Endothelial cell (in vitro differentiated cells): ENCODE measurements at regions not wholly inside any gene's neighbourhood (a gene's known extent, or its start where the extent isn't known, plus 50 kb on each side); places are given as distances from the start of the nearest gene placed in this dataset.

Source experiments
- DNase-seq: peaks from one replicate; pipeline ENCODE4 v3.0.0; 2021; ENCODE audit warnings: low spot score
- H3K27ac Mint-ChIP-seq: one replicate; pipeline ENCODE4 v1.8.0; 2021; ENCODE audit warnings: mixed read lengths, inconsistent platforms; ENCODE audit not compliant: unreplicated experiment
- H3K27me3 Mint-ChIP-seq: one replicate; pipeline ENCODE4 v1.8.0; 2021; ENCODE audit warnings: mild to moderate bottlenecking, moderate library complexity, mixed read lengths, inconsistent platforms; ENCODE audit not compliant: unreplicated experiment
- H3K36me3 Mint-ChIP-seq: one replicate; pipeline ENCODE4 v1.8.0; 2021; ENCODE audit warnings: mild to moderate bottlenecking, low read depth, mixed read lengths, inconsistent platforms; ENCODE audit not compliant: unreplicated experiment
- H3K4me1 Mint-ChIP-seq: one replicate; pipeline ENCODE4 v1.8.0; 2021; ENCODE audit warnings: mild to moderate bottlenecking, mixed read lengths, inconsistent platforms; ENCODE audit not compliant: unreplicated experiment
- H3K4me3 Mint-ChIP-seq: one replicate; pipeline ENCODE4 v1.8.0; 2021; ENCODE audit warnings: mild to moderate bottlenecking, mixed read lengths, inconsistent platforms; ENCODE audit not compliant: unreplicated experiment
- H3K9me3 Mint-ChIP-seq: one replicate; pipeline ENCODE4 v1.8.0; 2021; ENCODE audit warnings: mixed read lengths, inconsistent platforms; ENCODE audit not compliant: unreplicated experiment
- TF ChIP-seq, protein P1 (sequence below): fragments of 200-600 bp; sonication (generic); IDR thresholded peaks from one replicate; pipeline ENCODE4 v1.5.0; 2021; ENCODE audit warnings: antibody characterized with exemption; ENCODE audit not compliant: unreplicated experiment

GRCh38 chrX:6456196-6456595, 78.7 kb downstream of the VCX3A start:
- Mint-ChIP-seq H3K27ac (no peak overlapping the region), H3K4me3 (no peak overlapping the region), H3K36me3 (no peaks in the 10 kb centered on the region), H3K4me1 (no peaks in the 10 kb centered on the region), H3K27me3 (no peaks in the 10 kb centered on the region), H3K9me3 (no peaks in the 10 kb centered on the region)
- no peak for DNase-seq
- TF ChIP-seq, protein P1, sequence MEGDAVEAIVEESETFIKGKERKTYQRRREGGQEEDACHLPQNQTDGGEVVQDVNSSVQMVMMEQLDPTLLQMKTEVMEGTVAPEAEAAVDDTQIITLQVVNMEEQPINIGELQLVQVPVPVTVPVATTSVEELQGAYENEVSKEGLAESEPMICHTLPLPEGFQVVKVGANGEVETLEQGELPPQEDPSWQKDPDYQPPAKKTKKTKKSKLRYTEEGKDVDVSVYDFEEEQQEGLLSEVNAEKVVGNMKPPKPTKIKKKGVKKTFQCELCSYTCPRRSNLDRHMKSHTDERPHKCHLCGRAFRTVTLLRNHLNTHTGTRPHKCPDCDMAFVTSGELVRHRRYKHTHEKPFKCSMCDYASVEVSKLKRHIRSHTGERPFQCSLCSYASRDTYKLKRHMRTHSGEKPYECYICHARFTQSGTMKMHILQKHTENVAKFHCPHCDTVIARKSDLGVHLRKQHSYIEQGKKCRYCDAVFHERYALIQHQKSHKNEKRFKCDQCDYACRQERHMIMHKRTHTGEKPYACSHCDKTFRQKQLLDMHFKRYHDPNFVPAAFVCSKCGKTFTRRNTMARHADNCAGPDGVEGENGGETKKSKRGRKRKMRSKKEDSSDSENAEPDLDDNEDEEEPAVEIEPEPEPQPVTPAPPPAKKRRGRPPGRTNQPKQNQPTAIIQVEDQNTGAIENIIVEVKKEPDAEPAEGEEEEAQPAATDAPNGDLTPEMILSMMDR, result no peak

DNA sequence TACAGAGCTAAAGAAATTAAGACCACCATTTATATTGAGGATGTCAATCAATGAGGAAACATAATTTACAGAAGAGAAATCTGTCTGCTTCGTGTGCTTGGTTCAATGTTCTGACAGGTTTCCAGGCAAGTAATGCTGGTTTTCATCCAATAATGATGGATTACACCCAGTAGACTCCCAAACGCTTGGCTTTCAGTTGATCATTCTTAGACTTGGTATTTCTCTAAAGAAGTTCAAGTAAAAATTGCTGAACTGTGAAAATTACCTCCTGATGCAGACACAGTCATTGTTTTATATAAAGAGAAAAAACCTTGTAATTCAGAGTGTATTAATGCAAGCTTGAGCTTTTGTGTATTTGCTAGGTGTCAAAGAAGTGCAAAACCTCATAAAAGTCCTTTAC, 85.0 kb downstream of the VCX3A start:
- no peaks in the 10 kb centered on the region for H3K27me3 Mint-ChIP-seq
- H3K27ac Mint-ChIP-seq, result no peak overlapping the region
- no peaks in the 10 kb centered on the region for H3K4me1 Mint-ChIP-seq
- H3K9me3 Mint-ChIP-seq, result no peaks in the 10 kb centered on the region
- H3K4me3 Mint-ChIP-seq, result no peak overlapping the region
- H3K36me3 Mint-ChIP-seq, result no peaks in the 10 kb centered on the region
- DNase-seq, result no peak
- TF ChIP-seq, protein P1, result no peak

- Mint-ChIP-seq H3K36me3 (no peaks in the 10 kb centered on the region), H3K9me3 (no peaks in the 10 kb centered on the region), H3K27ac (no peak overlapping the region), H3K4me1 (no peaks in the 10 kb centered on the region), H3K4me3 (no peak overlapping the region), H3K27me3 (no peaks in the 10 kb centered on the region)
- no peak for DNase-seq
- TF ChIP-seq, protein P1, result no peak
These were observed 86.9 kb downstream of the VCX3A start for GRCh38 chrX:6448003-6448402.

- no peak for DNase-seq
These were observed 88.3 kb downstream of the VCX3A start for GRCh38 chrX:6446582-6446981.

GRCh38 chrX:6440648-6441047, 94.3 kb downstream of the VCX3A start:
- H3K36me3 Mint-ChIP-seq, result no peaks in the 10 kb centered on the region
- H3K27ac Mint-ChIP-seq, result no peak overlapping the region
- TF ChIP-seq, protein P1, result no peak
- H3K27me3 Mint-ChIP-seq, result no peaks in the 10 kb centered on the region
- DNase-seq, result no peak
- no peaks in the 10 kb centered on the region for H3K9me3 Mint-ChIP-seq
- H3K4me3 Mint-ChIP-seq, result no peak overlapping the region
- H3K4me1 Mint-ChIP-seq, result no peaks in the 10 kb centered on the region

More at GRCh38 chrX:6446582-6446981, 88.3 kb downstream of the VCX3A start:
- H3K36me3 Mint-ChIP-seq, result no peaks in the 10 kb centered on the region
- no peaks in the 10 kb centered on the region for H3K4me1 Mint-ChIP-seq
- no peaks in the 10 kb centered on the region for H3K9me3 Mint-ChIP-seq
- H3K27ac Mint-ChIP-seq, result no peak overlapping the region
- TF ChIP-seq, protein P1, result no peak
- H3K27me3 Mint-ChIP-seq, result no peaks in the 10 kb centered on the region
- no peak overlapping the region for H3K4me3 Mint-ChIP-seq
